Nephron (organoid): ENCODE measurements at regions not wholly inside any gene's neighbourhood (a gene's known extent, or its start where the extent isn't known, plus 50 kb on each side); places are given as distances from the start of the nearest gene placed in this dataset.

Source experiments
- H3K27ac Mint-ChIP-seq, 3 experiments: 2 replicates each; pipeline ENCODE4 v1.8.0; 2020; ENCODE audit warnings: mixed read lengths in 3 of 3, mild to moderate bottlenecking in 2 of 3, moderate library complexity in 1 of 3
- H3K27me3 Mint-ChIP-seq: 2 replicates; pipeline ENCODE4 v1.8.0; 2021; ENCODE audit warnings: low read depth, mild to moderate bottlenecking, moderate library complexity, mixed read lengths
- H3K36me3 Mint-ChIP-seq: 2 replicates; pipeline ENCODE4 v1.8.0; 2020; ENCODE audit warnings: low read depth, mixed read lengths
- H3K4me1 Mint-ChIP-seq: 2 replicates; pipeline ENCODE4 v1.8.0; 2020; ENCODE audit warnings: mixed read lengths
- H3K4me3 Mint-ChIP-seq, 3 experiments: 2 replicates each; pipeline ENCODE4 v1.8.0; 2020; ENCODE audit warnings: mild to moderate bottlenecking in 3 of 3, mixed read lengths in 3 of 3, moderate library complexity in 2 of 3
- H3K9me3 Mint-ChIP-seq: 2 replicates; pipeline ENCODE4 v1.8.0; 2020; ENCODE audit warnings: mixed read lengths
- CTCF ChIP-seq, 3 experiments: fragments of 200-600 bp; sonication (generic); IDR thresholded peaks; one replicate each; pipeline ENCODE4 v1.5.0; 2021; ENCODE audit warnings: antibody characterized with exemption in 3 of 3; ENCODE audit not compliant: unreplicated experiment in 3 of 3

- H3K4me3 Mint-ChIP-seq: no peak overlapping the region
- no peak for TF ChIP-seq CTCF (IDR thresholded peaks at IDR 0.05; ENCODE audit: unreplicated experiment in 3 of 3)
- H3K9me3 Mint-ChIP-seq: peaks cover 2% of the 10 kb centered on the region
- H3K27ac Mint-ChIP-seq: no peak overlapping the region
- peaks cover 19% of the 10 kb centered on the region for H3K4me1 Mint-ChIP-seq
- H3K27me3 Mint-ChIP-seq: peaks cover 16% of the 10 kb centered on the region
- no peaks in the 10 kb centered on the region for H3K36me3 Mint-ChIP-seq
Measured at GRCh38 chr7:68684996-68685395, 913.3 kb upstream of the AUTS2 start.

DNA sequence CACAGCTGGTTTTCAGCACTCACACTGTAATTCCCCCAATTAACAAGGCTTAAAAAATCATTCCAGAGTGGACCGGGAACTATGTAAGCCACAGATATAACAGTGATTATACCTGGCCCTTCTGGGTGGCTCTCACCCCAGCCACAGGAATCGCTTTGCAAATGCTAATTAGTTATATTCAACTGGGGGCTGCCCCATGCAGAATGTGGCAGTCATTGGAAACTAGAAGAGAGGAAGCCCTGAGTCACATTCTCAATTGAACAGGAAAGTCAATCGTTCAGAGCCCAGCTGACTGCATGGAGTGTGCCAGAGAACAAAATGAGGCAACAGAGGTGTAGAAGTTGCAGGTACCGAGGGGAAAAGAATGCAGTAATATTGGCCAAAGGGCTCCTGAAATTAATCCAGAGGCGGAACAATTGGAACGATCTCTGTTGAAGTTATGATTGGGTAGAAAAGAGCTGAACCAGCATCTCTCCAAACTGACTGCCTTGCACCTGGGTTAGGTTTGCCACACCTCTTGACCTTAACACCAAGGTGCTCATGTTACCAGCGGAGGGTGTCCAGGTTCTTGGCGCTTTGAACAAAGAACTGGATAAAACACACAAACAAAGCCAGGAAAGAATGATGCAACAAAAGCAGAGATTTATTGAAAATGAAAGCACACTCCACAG lies 909.7 kb upstream of the AUTS2 start:
- no peak overlapping the region for H3K27ac Mint-ChIP-seq
- TF ChIP-seq CTCF (IDR thresholded peaks at IDR 0.05; ENCODE audit: unreplicated experiment in 3 of 3): no peak

GRCh38 chr7:68689087-68689433 lies 909.2 kb upstream of the AUTS2 start:
- Mint-ChIP-seq H3K9me3 (peaks cover 6% of the 10 kb centered on the region), H3K27me3 (peaks cover 27% of the 10 kb centered on the region), H3K27ac (no peak overlapping the region), H3K4me1 (peaks cover 14% of the 10 kb centered on the region), H3K36me3 (no peaks in the 10 kb centered on the region), H3K4me3 (no peak overlapping the region)
- TF ChIP-seq CTCF (IDR thresholded peaks at IDR 0.05; ENCODE audit: unreplicated experiment in 3 of 3): no peak

More for the DNA sequence above, 909.7 kb upstream of the AUTS2 start:
- H3K4me3 Mint-ChIP-seq: no peak overlapping the region
- H3K9me3 Mint-ChIP-seq: peaks cover 6% of the 10 kb centered on the region
- peaks cover 14% of the 10 kb centered on the region for H3K4me1 Mint-ChIP-seq
- H3K27me3 Mint-ChIP-seq: peaks cover 27% of the 10 kb centered on the region
- no peaks in the 10 kb centered on the region for H3K36me3 Mint-ChIP-seq

GRCh38 chr7:68691261-68692216 lies 906.7 kb upstream of the AUTS2 start:
- Mint-ChIP-seq H3K9me3 (peaks cover 22% of the 10 kb centered on the region), H3K4me1 (peaks cover 4% of the 10 kb centered on the region), H3K27ac (no peak overlapping the region), H3K27me3 (peaks cover 24% of the 10 kb centered on the region), H3K4me3 (no peak overlapping the region), H3K36me3 (peaks cover 3% of the 10 kb centered on the region)
- TF ChIP-seq CTCF (IDR thresholded peaks at IDR 0.05; ENCODE audit: unreplicated experiment in 3 of 3): no peak

- Mint-ChIP-seq H3K9me3 (peaks cover 25% of the 10 kb centered on the region), H3K27me3 (peaks cover 26% of the 10 kb centered on the region), H3K27ac (no peak overlapping the region), H3K4me3 (no peak overlapping the region), H3K4me1 (peaks cover 4% of the 10 kb centered on the region), H3K36me3 (peaks cover 3% of the 10 kb centered on the region)
- no peak for TF ChIP-seq CTCF (IDR thresholded peaks at IDR 0.05; ENCODE audit: unreplicated experiment in 3 of 3)
Measured at GRCh38 chr7:68692511-68692910, 905.8 kb upstream of the AUTS2 start.
